ENCODE measurements at regions not wholly inside any gene's neighbourhood (a gene's known extent, or its start where the extent isn't known, plus 50 kb on each side); places are given as distances from the start of the nearest gene placed in this dataset.
"Not testable (repeated sequence)": the region's sequence is repeated elsewhere in the genome, so short reads cannot be mapped to it uniquely, and the experiment has no call there.

GRCh38 chr2:64880193-64880951 is 108.8 kb upstream of the SLC1A4 start:
- DNase-seq, result no peak

- DNase-seq, result no peak
These were observed 108.1 kb upstream of the SLC1A4 start for GRCh38 chr2:64881037-64881492.

GRCh38 chr2:64887565-64887964 is 101.6 kb upstream of the SLC1A4 start:
- no peak for DNase-seq

GRCh38 chr2:64888591-64889309 is 100.4 kb upstream of the SLC1A4 start:
- DNase-seq, result peak; percentile 26

- no peak for DNase-seq
These were observed 99.4 kb upstream of the SLC1A4 start for GRCh38 chr2:64889803-64890202.

GRCh38 chr2:64896572-64896971 is 92.6 kb upstream of the SLC1A4 start:
- DNase-seq, result not testable (repeated sequence)

- no peak for DNase-seq
These were observed 89.9 kb upstream of the SLC1A4 start for GRCh38 chr2:64899081-64899865.

- DNase-seq, result not testable (repeated sequence)
These were observed 89.3 kb upstream of the SLC1A4 start for GRCh38 chr2:64899876-64900275.

- peak; percentile 64 for DNase-seq
These were observed 84.5 kb upstream of the SLC1A4 start for GRCh38 chr2:64904413-64905329.

- no peak for DNase-seq
These were observed 83.7 kb upstream of the SLC1A4 start for GRCh38 chr2:64905338-64906024.

GRCh38 chr2:64906853-64907536 is 82.2 kb upstream of the SLC1A4 start:
- no peak for DNase-seq

- DNase-seq, result no peak
These were observed 80.8 kb upstream of the SLC1A4 start for GRCh38 chr2:64908406-64908805.

- no peak for DNase-seq
These were observed 78.7 kb upstream of the SLC1A4 start for GRCh38 chr2:64910523-64910922.

- peak; percentile 26 for DNase-seq
These were observed 78.2 kb upstream of the SLC1A4 start for GRCh38 chr2:64910972-64911433.

- DNase-seq, result no peak
These were observed 75.8 kb upstream of the SLC1A4 start for GRCh38 chr2:64913357-64913869.

- no peak for DNase-seq
These were observed 75.0 kb upstream of the SLC1A4 start for GRCh38 chr2:64914247-64914646.

GRCh38 chr2:64914735-64915509 is 74.3 kb upstream of the SLC1A4 start:
- DNase-seq, result peak; percentile 87

- DNase-seq, result no peak
These were observed 73.7 kb upstream of the SLC1A4 start for GRCh38 chr2:64915510-64915900.

- DNase-seq, result no peak
These were observed 70.8 kb upstream of the SLC1A4 start for GRCh38 chr2:64918220-64918886.
